ENCODE measurements at regions not wholly inside any gene's neighbourhood (a gene's known extent, or its start where the extent isn't known, plus 50 kb on each side); places are given as distances from the start of the nearest gene placed in this dataset.
"Not testable (repeated sequence)": the region's sequence is repeated elsewhere in the genome, so short reads cannot be mapped to it uniquely, and the experiment has no call there.

DNA sequence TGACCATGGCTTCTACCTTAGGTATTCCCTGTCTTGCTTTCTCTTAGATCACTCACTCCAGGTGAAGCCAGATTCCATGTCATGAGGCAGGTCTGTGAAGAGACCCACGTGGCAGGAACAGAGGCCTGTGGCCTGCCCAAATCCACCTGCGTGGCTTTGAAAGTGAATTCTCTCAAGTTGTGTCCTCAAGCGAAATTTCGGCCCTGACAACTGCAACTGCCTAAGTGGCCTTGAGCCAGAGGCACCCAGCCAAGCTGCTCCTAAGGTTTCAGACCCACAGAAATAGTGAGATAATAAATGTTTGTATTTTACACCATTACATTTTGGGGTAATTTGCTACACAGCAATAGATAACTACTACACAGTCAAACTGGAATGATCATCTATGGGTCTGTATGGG, 497.9 kb downstream of the XYLT1 start:
- DNase-seq (ENCODE audit: low read depth): no peak
- TF ChIP-seq, protein P1, sequence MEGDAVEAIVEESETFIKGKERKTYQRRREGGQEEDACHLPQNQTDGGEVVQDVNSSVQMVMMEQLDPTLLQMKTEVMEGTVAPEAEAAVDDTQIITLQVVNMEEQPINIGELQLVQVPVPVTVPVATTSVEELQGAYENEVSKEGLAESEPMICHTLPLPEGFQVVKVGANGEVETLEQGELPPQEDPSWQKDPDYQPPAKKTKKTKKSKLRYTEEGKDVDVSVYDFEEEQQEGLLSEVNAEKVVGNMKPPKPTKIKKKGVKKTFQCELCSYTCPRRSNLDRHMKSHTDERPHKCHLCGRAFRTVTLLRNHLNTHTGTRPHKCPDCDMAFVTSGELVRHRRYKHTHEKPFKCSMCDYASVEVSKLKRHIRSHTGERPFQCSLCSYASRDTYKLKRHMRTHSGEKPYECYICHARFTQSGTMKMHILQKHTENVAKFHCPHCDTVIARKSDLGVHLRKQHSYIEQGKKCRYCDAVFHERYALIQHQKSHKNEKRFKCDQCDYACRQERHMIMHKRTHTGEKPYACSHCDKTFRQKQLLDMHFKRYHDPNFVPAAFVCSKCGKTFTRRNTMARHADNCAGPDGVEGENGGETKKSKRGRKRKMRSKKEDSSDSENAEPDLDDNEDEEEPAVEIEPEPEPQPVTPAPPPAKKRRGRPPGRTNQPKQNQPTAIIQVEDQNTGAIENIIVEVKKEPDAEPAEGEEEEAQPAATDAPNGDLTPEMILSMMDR (IDR thresholded peaks at IDR 0.05; ENCODE audit: insufficient read depth, low read depth, low read length, missing control alignments): no peak
- H3K4me3 ChIP-seq (ENCODE audit: low read depth, low read length): no peak overlapping the region

DNA sequence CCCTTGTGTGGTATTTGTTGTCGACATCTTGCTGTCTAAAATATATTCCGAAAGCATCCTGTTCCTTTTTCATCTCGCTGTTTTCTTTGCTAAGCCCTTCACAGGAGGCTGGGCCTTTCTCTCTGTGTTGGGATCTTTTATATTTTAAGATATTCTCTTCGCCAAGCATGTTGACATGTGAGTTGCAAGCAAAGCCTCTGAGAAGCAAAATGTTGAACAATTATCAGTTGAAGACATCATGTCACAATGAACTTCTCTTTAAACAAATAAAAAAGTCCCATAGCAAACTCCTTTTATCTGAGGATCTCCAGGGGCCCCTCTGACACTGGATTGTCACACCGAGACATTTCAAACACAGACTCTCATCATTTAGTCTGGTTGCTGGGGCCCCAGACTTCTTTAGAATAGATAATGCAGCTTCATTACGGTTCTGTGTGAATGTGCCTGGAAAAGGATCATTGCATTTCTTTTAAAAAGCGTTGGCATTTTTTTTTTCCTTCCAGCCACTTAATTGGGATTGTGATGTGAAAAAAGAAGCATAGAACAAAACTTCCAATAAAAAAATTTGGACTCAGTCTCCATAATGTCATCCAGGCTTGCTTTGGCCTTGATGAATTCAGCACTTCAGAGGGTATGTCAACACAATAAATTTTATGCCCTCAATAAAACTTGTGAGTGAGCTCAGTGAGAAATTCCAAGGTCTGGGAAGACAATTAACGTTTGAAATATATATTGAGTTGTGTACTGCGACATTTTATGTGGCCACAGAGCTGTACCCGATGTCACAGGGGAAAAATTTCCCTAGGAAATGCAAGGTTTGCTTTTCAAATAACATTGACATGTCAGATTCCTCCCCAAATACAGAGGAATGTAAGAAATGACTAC, 496.8 kb downstream of the XYLT1 start:
- no peak overlapping the region for H3K4me3 ChIP-seq (ENCODE audit: low read depth, low read length)
- DNase-seq (ENCODE audit: low read depth): no peak

DNA sequence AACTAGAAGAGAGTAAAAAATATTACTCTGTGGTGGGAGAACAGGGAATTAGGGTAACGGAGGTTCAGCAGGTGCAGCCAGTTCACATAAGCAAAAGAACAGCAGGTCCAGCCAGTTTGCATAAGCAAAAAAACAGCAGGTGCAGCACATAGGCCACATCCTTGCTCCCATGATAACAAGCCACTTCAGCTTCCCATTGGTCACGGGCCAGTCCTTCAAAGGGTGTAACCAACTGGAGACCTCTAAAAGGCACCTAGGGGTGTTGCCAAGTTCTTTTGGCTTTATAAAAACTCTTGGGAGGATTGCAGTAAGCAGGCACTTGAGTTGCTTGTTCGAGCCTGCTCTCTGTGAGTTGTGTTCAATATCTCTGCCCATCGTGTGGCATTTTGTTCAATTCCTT, 488.1 kb downstream of the XYLT1 start:
- no peak overlapping the region for H3K4me3 ChIP-seq (ENCODE audit: low read depth, low read length)
- TF ChIP-seq, protein P1 (IDR thresholded peaks at IDR 0.05; ENCODE audit: insufficient read depth, low read depth, low read length, missing control alignments): no peak
- peak; percentile 12 for DNase-seq (ENCODE audit: low read depth)

More for the DNA sequence above, 496.8 kb downstream of the XYLT1 start:
- TF ChIP-seq, protein P1 (IDR thresholded peaks at IDR 0.05; ENCODE audit: insufficient read depth, low read depth, low read length, missing control alignments): no peak

DNA sequence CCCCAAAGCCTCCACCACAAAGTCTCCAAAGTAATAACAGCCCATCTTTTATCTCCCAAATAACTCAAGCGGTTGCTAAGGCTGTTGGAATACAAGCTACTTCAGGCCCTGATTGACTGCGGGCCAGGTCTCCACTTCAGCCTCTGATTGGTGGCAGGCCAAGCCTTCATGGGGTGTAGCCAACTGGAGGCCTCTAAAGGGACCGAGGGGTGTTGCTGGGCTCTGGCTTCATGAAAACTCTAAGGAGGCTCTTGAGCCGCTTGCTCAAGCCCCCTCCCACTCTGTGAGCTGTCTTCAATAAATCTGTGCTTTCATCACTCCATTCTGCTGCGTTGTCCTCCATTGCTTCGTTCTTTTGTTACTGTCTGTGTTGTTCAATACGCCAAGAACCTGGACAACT, 487.2 kb downstream of the XYLT1 start:
- TF ChIP-seq, protein P1 (IDR thresholded peaks at IDR 0.05; ENCODE audit: insufficient read depth, low read depth, low read length, missing control alignments): no peak
- DNase-seq (ENCODE audit: low read depth): no peak
- H3K4me3 ChIP-seq (ENCODE audit: low read depth, low read length): no peak overlapping the region

DNA sequence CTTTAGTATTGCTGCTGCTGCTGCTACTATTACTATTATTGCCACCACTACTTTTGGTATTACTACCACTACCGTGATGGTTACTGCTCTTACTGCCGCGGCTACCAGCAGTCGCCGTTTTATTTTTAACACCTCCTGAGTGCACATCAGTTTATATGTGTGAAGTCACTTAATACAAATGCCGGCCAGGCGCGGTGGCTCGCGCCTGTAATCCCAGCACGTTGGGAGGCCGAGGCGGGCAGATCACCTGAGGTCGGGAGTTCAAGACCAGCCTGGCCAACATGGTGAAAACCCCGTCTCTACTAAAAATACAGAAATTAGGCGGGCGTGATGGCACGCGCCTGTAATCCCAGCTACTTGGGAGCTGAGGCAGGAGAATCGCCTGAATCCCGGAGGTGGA, 486.7 kb downstream of the XYLT1 start:
- DNase-seq (ENCODE audit: low read depth); H3K4me3 ChIP-seq (ENCODE audit: low read depth, low read length): not testable (repeated sequence)

DNA sequence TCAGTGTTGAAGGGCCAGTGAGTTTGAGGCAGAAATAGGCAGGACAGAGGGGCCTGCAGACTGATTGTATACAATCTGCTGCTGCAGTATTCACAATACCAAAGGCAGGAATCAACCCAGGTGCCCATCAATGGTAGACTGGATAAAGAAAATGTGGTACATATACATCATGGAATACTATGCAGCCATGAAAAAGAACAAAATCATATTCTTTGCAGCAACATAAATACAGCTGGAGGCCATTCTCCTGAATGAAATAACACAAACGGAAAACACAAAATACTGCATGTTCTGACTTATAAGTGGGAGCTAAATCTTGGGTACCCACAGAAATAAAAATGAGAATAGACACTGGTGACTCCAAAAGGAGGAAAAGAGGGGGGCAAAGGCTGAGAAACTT, 485.1 kb downstream of the XYLT1 start:
- no peak for DNase-seq (ENCODE audit: low read depth)
- no peak overlapping the region for H3K4me3 ChIP-seq (ENCODE audit: low read depth, low read length)
- TF ChIP-seq, protein P1 (IDR thresholded peaks at IDR 0.05; ENCODE audit: insufficient read depth, low read depth, low read length, missing control alignments): no peak

DNA sequence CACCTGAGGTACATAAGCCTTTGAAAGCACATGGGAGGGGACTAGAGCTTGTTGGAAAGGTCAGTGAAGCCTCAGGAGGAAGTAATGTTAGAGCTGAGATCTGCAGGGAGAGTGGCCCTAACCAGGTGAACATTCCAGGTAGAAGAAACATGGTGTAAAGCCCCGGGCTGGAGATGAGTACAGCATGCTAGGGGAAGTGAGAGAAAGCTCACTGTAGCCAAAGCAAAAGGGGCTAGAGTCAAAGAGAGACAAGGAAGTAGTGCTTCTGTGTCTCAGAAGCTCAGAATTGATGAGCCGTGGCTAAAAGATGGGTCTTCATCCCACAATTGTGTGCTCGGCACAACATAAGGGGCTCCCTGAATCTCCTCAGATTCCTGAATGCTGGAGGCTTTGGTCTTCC, 481.8 kb downstream of the XYLT1 start:
- TF ChIP-seq, protein P1 (IDR thresholded peaks at IDR 0.05; ENCODE audit: insufficient read depth, low read depth, low read length, missing control alignments): no peak
- peak; percentile 37 for DNase-seq (ENCODE audit: low read depth)
- H3K4me3 ChIP-seq (ENCODE audit: low read depth, low read length): no peak overlapping the region

Data from GM12865 (cell line).